ENCODE measurements at regions not wholly inside any gene's neighbourhood (a gene's known extent, or its start where the extent isn't known, plus 50 kb on each side); places are given as distances from the start of the nearest gene placed in this dataset.
"Not testable (repeated sequence)": the region's sequence is repeated elsewhere in the genome, so short reads cannot be mapped to it uniquely, and the experiment has no call there.

DNA sequence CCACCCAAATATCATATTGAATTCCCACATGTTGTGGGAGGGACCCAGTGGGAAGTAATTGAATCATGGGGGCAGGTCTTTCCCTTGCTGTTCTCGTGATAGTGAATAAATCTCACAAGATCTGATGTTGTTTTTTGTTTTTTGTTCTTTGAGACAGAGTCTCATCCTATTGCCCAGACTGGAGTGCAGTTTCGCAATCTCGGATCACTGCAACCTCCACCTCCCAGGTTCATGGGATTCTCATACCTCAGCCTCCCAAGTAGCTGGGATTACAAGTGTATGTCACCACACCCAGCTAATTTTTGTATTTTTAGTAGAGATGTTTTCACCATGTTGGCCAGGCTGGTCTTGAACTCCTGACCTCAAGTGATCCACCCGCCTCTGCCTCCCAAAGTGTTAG is 552.6 kb upstream of the VRK2 start:
- not testable (repeated sequence) for DNase-seq (ENCODE audit: low read depth in 2 of 2)

- peak; percentile 67 for DNase-seq (ENCODE audit: low read depth in 2 of 2)
These were observed 549.0 kb upstream of the VRK2 start for GRCh38 chr2:57497489-57498096.

DNA sequence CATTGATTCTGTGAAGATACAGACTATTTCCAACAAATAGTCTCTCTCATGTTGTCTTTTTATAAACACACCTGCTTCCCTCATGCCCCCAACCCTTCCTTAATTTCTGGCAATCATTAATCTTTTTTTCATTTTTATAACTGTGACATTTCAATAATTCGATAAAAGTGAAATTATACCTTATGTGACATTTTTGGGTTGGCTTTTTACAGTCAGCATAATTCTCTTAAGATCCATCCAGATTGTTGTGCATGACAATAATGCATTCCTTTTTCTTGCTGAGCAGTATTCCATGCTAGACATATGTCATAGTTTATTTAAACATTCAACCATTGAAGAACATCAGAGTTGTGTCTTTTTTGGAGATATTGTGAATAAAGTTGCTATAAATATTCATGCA is 541.8 kb upstream of the VRK2 start:
- no peak for DNase-seq (ENCODE audit: low read depth in 2 of 2)

GRCh38 chr2:57509189-57509588 is 537.4 kb upstream of the VRK2 start:
- DNase-seq (ENCODE audit: low read depth in 2 of 2): no peak

DNA sequence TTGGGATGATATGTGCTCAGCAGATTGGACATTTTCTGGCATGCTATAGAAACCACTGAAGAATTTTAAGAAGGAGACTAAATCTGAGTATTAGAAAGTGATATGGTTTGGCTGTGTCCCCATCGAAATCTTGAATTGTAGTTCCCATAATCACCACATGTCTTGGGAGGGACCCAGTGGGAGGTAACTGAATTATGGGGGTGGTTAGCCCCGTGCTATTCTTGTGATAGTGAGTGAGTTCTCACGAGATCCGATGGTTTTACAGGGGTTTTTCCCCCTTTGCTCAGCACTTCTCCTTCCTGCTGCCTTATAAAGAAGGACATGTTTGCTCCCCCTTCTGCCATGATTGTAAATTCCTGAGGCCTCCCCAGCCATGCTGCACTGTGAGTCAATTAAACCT is 535.9 kb upstream of the VRK2 start:
- no peak for DNase-seq (ENCODE audit: low read depth in 2 of 2)

DNA sequence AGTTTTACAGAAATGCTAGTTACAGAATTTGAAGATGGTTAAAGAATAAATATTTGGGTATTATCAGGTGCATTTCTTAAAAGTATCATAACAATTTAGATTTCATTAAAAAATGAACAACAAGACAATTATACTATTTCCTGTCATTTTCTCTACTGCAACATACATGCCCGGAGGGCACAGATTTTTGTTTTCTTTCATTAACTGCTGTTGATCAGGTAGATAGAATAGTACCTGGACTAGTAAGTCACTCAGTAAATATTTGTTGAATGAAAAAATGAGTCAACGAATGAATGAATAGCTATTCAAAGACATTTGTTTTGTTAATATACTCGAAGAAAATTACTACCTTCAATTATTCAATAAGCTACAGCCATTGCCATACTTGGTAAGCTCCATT is 531.2 kb upstream of the VRK2 start:
- DNase-seq (ENCODE audit: low read depth in 2 of 2): no peak

DNA sequence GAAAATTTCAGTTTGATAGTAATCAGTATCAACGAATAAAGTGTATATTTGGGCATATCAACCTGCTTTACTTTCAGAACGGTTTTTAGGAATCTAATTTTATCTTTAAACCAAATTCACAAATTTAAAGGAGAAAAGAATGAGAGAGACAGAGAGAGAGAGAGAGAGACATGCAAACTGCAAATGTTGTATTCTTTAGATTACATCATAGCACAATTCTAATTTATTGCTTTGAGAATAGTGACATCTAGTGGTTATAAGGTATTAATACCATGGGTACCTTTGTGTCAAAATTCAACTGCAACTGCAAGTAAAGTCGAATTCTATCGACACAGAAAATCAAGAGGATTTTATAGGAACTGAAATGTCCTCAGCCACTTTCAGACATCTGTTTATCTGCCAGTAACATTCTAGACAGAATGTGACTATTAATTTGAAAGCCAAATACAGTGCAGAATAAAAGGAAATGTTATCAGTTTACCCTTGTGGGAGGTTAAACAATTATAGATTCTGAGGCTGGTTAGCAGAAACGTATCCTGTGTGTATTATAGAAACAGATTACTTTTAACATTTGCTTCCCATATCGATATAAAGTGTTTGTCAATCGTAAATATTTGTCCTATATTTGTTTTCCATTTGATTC is 529.8 kb upstream of the VRK2 start:
- peak; percentile 55 to 60 for DNase-seq (ENCODE audit: low read depth in 2 of 2)

- DNase-seq (ENCODE audit: low read depth in 2 of 2): no peak
These were observed 523.3 kb upstream of the VRK2 start for GRCh38 chr2:57523304-57523703.

- no peak for DNase-seq (ENCODE audit: low read depth in 2 of 2)
These were observed 518.9 kb upstream of the VRK2 start for GRCh38 chr2:57527685-57528084.

- no peak for DNase-seq (ENCODE audit: low read depth in 2 of 2)
These were observed 518.1 kb upstream of the VRK2 start for GRCh38 chr2:57528499-57528898.

DNA sequence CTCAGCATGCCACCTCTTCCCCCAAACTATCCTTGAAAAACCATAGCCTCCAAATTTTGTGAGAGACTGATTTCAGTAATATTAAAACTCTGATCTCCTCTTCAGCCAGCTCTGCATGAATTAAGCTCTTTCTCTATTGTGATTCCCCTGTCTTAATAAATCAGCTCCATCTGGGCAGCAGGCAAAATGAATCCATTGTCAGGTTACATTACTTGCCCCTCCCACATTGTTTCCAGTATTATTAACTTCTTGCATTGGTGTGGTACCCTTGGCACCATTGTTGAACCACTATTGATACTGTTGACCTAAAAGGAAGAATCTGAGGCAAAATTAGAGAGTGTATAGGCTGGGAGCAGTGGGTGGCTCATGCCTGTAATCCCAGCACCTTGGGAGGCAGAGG is 512.2 kb upstream of the VRK2 start:
- DNase-seq (ENCODE audit: low read depth in 2 of 2): no peak

GRCh38 chr2:57536535-57537231 is 509.9 kb upstream of the VRK2 start:
- no peak for DNase-seq (ENCODE audit: low read depth in 2 of 2)

GRCh38 chr2:57539761-57540160 is 506.8 kb upstream of the VRK2 start:
- no peak for DNase-seq (ENCODE audit: low read depth in 2 of 2)

- DNase-seq (ENCODE audit: low read depth in 2 of 2): no peak
These were observed 504.5 kb upstream of the VRK2 start for GRCh38 chr2:57542081-57542480.

GRCh38 chr2:57543211-57543610 is 503.4 kb upstream of the VRK2 start:
- DNase-seq (ENCODE audit: low read depth in 2 of 2): no peak

GRCh38 chr2:57544624-57545023 is 502.0 kb upstream of the VRK2 start:
- DNase-seq (ENCODE audit: low read depth in 2 of 2): no peak

DNA sequence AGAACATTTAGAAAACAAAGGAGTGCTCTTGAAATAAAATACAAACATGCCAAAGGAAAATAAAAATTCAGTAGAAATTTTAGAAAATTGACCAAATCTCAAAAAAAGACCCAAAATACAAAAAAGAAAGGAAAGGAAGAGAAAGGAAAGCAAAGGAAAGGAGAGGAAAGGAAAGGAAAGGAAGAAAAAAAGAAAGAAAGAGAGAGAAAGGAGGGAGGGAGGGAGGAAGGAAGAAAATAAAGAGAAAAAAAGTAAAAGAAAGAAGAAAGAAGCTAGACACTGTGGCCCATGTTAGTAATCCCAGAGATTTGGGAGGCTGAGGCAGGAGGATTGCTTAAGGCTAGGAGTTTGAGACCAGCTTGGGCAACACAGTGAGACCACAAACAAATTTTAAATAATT is 500.1 kb upstream of the VRK2 start:
- DNase-seq (ENCODE audit: low read depth in 2 of 2): no peak

DNA sequence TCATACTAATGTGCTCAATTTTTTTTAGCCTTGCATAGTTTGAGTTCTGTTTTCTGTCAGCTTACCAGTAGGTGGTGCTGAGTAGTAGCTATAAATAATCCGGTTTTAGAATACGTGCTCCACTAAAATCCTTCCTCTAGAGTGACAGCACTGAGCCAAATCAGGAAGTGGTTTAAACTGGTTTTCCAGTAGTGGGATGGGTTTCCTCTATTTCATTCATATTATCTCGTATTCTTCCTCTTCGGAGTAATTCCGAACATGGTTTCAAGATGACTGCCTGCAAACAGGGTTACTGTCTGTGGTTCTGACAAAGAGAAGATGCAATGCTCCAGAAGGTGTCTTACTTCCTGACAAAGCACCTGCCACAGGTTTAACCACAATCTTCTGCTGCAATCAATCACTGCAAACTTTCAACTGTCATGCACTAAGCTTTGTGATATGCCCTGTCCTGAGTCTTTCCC is 496.9 kb upstream of the VRK2 start:
- peak; percentile 0 to 5 for DNase-seq (ENCODE audit: low read depth in 2 of 2)

DNA sequence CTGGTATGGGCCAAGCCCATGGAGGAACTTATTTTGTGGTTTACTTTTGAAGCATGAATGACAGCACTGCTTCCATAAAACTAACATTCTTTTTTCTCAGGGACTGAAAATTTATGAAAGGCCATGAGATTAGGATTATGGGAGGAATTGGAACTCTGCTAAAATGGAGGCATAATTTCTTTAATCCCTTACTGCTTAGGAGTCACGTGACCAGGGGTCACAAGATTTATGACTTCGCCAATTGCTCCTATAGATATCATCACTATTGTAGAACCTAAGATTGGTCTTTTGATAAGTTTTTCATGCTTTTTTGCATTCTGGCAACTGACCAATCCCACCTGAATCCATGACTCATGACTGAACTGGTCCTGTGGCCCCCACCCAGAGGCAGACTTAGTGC is 495.7 kb upstream of the VRK2 start:
- no peak for DNase-seq (ENCODE audit: low read depth in 2 of 2)

DNA sequence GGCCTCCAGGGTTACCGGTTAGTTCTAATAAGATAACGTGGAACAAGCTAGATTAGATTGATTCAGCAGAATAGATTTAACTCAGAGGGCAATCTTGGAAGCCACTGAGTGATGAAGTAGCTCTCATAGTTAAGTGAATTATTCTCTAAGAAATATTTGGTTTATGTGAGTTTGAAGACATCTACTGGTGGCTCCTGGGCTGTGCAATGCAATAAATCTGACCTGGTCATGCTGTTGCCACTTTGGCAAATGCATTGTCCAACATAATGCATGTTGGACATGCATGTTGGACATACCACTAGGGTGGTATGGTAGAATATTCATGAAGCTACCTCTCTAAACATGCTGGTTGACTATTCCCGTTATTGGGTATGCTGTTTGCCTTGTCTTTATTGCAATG is 493.7 kb upstream of the VRK2 start:
- no peak for DNase-seq (ENCODE audit: low read depth in 2 of 2)

DNA sequence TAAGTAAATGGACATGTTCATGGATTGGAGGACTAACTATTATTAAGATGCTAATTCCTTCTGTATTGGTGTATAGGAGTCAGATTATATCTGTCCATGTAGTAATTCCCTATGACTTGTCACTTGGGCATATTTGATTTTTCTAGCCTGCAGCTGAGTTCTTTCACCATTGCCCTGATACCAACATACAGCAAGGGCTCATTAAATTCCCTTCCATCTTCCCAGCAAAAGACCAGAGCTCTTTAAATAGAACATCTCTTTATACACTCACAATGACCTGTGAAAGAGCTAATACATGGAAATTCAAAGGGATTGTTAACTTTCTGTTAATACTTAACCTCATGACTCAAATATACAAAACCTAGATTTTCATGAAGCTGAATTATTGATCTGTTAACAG is 492.3 kb upstream of the VRK2 start:
- no peak for DNase-seq (ENCODE audit: low read depth in 2 of 2)

- DNase-seq (ENCODE audit: low read depth in 2 of 2): no peak
These were observed 488.3 kb upstream of the VRK2 start for GRCh38 chr2:57558312-57558711.

- no peak for DNase-seq (ENCODE audit: low read depth in 2 of 2)
These were observed 484.1 kb upstream of the VRK2 start for GRCh38 chr2:57562495-57562894.

All from lung microvascular endothelial cell (primary cell).